ENCODE measurements at regions not wholly inside any gene's neighbourhood (a gene's known extent, or its start where the extent isn't known, plus 50 kb on each side); places are given as distances from the start of the nearest gene placed in this dataset.
"Not testable (repeated sequence)": the region's sequence is repeated elsewhere in the genome, so short reads cannot be mapped to it uniquely, and the experiment has no call there.

DNA sequence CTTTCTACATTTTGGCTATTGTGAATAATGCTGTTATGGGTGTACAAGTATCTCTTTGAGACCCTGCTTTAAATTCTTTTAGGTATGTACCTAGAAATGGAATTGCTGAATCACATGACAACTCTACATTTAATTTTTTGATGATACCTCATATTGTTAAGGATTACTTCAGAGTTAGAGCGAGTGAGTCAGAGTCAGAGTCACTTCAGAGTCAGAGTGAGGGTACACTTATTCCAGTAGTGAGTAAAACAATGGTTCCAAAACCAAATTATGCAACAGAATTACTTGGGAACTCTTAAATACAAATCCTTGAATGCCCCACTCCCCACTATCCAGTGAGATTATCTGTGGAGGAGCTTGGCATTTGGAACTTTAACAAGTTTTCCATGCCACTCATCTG is 50.3 kb upstream of the SNRK start:
- DNase-seq (ENCODE audit: extremely low read depth, low read depth, low spot score), result no peak

DNA sequence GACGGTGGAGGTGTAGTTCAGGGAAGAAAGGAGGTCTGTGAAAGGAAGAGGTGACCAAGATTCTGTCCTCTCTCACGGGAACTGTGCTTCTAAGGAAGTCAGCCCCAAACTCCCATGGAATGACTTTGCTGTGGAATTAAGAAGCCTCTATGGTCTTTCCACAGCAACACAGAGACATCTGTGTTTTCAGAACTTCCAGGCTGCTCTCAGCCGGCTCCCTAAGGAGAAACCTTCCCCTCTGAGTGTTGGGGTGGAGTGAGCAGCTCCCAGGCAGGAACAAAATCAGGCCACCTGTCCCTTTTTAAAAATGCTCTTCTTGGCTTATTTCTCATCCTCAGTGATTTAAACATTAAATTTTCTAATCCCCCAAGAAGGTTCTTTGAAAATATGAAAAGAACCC is 53.3 kb upstream of the SNRK start:
- DNase-seq (ENCODE audit: extremely low read depth, low read depth, low spot score), result no peak

DNA sequence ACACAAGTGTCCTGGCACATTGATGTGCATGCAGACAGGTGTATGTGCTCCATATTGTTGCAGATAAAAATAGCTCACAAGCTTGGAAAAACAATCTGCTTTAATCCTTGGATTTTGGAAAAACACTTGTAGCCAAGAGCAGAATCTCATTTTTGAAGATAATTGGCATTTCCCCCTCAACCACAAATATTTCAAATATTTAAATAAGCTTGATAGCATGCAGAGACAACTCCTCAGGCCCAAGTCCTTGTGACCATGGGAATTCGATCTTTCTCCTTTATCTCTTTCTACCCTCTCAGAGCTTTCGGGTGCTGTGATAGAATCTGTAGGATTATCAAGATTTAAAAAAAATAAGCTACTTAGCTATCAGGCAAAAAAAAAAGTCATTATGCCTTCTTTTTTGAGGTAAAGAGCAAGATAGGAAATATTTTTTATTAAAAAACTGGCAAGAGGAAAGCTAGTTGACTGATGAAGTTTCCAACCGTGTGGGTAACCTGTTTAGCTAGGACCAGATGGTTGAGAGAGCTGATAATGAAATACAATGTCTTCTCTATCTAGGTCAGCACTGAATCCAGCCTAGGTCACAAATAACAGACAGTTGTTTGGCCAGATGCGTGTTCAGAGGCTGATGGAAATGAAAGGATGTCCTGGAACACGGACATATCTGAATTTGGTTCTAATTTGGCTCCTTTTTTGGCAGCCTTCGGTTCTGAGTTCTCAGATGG is 54.9 kb upstream of the SNRK start:
- DNase-seq (ENCODE audit: extremely low read depth, low read depth, low spot score), result no peak

DNA sequence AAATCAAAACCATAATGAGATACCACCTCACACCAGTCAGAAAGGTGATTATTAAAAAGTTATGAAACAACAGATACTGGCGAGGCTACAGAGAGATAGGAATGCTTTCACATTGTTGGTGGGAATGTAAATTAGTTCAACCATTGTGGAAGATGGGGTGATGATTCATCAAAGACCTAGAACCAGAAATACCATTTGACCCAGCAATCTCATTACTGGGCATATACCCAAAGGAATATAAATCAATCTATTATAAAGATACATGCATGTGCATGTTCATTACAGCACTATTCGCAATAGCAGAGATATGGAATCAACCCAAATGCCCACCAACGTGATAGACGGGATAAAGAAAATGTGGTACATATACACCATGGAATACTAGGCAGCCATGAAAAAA is 56.5 kb upstream of the SNRK start:
- not testable (repeated sequence) for DNase-seq (ENCODE audit: extremely low read depth, low read depth, low spot score)

DNA sequence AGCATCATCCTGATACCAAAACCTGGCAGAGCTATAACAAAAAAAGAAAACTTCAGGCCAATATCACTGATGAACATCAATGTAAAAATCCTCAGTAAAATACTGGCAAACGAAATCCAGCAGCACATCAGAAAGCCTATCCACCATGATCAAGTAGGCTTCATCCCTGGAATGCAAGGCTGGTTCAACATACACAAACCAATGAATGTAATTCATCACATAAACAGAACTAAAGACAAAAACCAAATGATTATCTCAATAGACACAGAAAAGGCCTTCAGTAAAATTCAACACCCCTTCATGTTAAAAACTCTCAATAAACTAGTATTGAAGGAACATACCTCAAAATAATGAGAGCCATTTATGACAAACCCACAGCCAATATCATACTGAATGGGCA is 58.7 kb upstream of the SNRK start:
- not testable (repeated sequence) for DNase-seq (ENCODE audit: extremely low read depth, low read depth, low spot score)

DNA sequence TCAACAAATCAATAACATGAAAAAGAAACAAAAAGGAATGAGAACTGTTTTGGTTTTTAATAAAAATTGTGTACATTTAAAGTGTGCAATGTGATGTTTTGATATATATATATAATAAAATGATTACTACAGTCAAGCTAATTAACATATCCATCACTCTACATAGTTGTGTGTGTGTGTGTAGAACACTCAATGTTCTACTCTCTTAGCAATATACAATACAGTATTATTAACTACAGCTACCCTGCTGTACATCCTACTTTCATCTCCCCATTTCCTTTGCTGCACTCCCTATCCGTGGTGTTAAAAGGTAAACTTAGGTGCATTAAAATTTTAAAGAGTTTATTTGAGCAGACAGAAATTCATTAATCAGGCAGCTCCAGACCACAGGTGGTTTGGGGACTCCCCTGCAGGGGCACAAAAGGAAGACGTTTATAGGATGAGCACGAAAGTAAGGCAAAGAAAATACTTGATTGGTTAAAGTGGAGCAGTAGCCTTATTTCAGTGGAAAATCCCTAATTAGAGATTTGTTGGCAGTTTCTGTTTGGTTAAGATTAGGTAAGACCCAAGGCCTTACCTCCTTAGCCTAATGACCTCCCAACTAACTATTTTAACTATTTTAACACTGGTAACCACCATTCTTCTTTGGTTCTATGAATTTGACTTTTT is 61.8 kb upstream of the SNRK start:
- DNase-seq (ENCODE audit: extremely low read depth, low read depth, low spot score), result no peak

DNA sequence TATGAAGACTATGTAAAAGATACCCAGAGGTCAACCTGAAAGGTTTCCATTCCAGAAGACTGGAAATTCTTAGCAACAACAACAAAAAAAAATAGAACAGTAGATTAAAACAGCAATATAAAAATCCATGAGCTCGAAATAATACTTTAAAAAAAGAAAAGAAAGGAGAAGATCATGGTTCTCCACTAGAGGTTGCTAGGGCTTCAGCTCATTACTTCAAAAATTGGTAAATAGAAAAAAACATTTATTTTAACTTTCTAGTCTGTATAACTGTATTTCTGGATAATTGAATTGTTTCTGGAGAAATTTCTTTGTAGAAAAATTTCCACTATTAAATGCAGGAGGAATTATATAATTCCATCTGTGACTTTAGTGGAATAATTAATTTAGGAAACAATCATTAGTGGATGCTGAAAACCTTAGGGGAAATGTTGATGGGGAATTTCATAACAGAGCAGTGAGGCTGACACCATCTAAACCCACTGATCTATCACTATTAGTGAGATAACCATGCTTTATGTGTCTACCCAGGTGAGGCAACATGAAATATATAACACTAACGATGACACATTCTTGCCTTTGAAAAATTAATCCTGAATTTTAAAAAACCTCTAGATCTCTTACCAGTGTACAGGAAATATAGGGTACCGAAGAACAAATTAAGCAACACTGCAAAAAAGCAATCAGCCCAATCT is 62.5 kb upstream of the SNRK start:
- DNase-seq (ENCODE audit: extremely low read depth, low read depth, low spot score), result no peak

DNA sequence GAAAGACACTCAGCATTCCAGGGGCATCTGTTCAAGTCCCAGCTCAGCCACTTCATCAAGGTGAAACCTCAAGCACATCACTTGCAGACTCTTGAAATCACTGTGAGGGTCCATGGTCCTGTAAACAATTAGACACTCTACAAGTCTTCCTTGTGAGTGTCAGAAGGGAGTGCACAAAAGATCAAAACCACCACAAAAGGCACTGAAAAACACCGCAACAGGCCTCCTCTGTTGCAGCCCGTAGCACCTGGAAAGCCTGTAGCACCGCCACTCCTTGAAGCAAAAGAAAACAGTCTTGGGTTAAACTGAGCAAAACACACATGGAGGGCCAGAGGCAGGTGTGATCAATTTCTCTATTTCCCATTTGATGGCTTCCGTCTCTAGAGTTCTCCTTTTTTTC is 63.8 kb upstream of the SNRK start:
- DNase-seq (ENCODE audit: extremely low read depth, low read depth, low spot score), result no peak

DNA sequence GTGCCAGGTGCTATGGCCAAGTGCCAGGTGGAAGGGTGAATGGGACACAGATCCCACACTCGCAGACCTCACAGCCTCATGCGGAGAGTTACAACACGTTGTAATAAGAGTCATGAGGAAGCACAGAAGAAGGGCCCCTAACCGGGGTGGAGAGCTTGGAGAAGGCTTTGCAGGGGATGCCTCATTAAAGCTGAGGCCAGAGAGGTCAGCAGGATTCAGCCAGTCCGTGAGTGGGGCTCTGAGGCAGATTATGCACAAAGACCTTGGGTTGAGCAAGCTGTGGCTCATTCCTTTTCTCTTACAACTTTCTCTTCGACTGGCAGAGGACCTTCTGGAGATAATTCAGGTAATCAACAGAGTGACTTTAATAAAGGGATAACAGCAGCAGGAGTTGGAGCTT is 65.3 kb upstream of the SNRK start:
- no peak for DNase-seq (ENCODE audit: extremely low read depth, low read depth, low spot score)

DNA sequence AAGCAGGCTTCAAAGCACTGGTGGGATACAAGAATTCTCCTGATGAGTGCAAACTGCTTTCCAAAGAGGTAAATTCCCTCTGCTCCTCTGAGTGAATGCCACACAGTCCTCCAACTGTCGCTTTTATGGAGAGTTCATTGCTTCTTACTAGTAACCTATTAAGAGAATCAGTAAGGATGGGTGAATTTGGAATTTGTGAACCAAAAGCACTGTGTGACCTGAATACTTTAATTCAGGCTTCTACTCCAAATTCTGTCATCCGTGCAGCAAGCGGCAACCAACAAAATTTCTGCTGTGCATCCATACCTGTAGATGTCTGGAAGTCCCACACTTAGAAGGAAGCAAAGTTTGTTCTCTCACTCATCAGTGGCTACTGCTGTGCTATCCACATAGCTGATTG is 66.7 kb upstream of the SNRK start:
- DNase-seq (ENCODE audit: extremely low read depth, low read depth, low spot score), result no peak

DNA sequence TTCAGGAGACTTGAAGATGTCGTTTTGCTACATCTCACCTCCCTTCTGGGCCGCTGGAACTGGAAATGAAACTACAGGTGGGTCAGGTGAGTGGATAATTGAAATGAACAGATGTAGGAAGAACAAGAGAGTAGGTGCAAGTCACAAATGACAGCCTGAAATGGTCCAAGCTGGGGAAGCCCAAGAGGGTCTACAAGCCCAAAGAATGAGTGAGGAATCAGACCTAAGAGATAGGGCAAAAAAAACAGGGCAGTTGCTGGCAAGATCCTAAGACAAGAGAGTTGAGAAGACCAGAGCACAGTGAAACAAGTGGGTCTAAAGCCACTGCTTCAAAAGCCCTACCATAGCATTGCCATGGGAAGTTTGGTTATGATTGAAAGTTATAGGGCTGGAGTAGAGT is 67.4 kb upstream of the SNRK start:
- no peak for DNase-seq (ENCODE audit: extremely low read depth, low read depth, low spot score)

DNA sequence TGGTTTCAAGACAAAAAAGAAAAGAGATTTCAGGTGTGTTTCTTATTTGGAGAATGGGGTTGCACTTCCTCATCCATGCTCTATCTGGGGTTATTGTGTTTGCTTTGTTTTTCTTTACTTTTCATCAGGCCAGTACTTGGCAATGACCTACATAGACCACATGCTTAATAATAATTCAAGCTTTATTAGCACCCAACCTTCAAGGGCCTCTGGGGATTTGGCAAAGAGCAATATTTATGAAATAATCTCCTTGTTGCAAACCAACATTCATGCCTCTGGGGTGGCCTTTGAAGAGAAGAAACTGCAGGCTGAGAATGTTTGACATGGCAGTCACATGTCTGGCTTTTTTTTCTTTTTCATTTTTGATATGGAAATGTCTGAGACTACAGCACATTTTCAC is 68.2 kb upstream of the SNRK start:
- DNase-seq (ENCODE audit: extremely low read depth, low read depth, low spot score), result no peak

DNA sequence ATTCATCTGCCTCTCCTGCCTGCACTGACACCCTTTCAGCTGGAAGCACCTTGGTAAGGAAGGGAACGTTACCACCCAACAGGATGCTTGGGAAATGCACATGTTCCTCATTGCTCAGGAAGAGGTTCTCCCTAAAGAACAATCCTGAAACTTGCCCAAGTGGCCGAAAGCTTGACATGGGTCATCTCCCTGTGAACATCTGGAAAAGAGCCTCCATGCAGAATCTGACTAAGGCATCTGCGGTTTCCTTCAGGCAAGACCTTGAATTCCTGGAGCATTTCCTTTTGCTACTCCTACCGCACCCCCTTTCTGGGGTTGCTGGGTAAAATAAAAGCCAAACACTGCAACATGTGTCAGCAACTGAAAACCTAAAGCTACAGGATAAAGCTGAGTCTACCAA is 68.7 kb upstream of the SNRK start:
- DNase-seq (ENCODE audit: extremely low read depth, low read depth, low spot score), result no peak

DNA sequence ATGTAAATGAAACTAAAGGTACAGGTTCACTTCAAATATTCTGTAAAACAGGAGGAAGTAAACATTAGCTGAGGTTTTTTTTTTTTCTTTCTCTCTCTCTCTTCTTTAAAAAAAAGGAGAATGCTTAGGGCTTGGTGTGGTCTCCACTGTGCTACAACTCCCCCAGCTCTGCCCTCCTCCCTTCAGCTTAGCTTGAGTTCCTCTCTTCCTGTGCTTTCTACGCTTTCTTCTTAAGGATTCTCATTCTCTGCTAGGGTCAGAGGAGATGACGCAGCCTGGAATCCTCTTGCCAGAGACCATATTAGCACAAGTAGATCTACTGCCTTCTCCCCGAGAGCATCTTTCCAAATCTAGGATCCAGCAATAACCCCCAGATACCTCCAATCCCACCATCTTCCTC is 69.1 kb upstream of the SNRK start:
- DNase-seq (ENCODE audit: extremely low read depth, low read depth, low spot score), result no peak

DNA sequence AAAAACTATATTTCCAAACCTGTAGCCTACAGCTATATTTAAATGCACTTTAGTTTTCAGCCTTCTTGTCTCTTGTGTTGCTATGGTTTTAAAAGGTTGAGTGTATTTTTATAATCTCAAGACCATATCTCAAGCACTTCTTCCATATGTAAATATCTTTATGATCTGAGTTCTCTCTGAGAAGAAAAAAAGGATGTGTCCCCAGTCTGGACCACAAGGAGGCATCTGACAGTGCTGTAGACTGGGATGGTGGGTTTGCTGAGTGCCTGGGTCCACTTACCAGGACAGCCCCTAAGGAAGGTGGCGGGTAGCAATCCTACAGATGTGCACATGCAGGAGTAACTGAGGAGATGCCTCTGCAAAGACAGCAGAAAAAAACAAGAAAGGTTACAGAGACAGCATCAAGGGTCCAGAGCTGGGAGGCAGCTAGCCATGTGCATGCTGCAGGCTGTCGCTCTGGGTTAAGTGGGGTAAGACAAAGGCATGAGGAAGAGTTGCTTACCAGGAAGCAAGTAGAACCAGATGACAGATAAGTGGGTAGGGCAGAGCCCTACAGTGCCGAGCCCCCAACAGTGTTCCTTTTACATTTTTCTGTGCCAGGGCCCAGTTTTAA is 70.6 kb upstream of the SNRK start:
- no peak for DNase-seq (ENCODE audit: extremely low read depth, low read depth, low spot score)

DNA sequence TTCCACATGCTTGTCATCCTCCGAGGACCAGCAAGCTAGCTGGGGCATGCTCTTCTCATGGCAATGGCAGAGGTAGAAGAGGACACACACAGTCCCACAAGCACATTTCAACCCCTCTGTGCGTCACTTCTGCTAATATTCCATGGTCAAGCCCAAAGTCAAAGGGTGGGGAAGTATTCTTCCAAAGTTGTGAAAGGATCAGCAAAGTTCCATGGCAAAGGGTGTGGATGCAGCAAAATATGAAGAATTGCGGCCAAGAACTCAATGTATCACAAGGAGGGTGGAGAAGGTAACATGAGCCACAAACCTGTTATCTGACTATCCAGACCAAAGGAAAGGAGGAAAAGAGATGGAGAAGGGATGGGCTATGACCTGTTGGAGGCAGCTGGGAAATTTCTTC is 71.2 kb upstream of the SNRK start:
- no peak for DNase-seq (ENCODE audit: extremely low read depth, low read depth, low spot score)

DNA sequence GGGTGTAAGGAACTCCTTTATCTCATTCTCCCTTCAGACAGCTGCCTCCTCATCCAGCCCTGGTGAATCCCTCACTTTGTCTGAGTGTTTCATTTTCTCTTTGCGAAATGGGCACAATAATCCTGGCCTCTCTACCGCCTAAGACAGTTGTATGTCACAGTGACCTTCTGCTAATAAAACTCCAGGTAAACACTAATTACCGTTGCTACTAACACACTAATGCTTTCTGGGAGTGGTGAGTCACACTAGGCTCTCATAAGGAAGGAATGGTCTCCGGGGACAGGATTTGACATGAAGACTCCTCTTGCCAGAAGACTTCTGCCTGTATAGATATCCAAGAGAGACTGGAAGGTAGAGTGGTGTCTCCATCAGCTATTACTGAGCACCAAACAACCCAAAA is 71.7 kb upstream of the SNRK start:
- no peak for DNase-seq (ENCODE audit: extremely low read depth, low read depth, low spot score)

DNA sequence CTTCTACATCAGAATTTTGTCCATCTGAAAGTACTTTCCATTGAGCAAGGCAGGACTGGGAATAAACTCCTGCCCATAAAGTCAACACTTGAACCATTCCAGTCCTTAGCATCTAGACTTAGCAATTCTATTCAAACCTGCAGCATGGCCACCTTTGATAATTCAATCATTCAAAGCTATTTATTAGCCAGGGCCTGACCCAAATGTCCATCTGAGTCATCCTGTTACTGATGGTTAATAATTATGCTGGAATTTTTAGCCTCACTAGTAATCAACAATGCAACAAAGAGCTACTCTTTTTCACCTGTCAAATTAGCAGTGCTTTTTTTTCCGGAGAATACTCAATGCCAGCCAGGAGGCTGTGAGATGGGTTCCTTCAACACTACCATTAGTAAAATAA is 72.7 kb upstream of the SNRK start:
- DNase-seq (ENCODE audit: extremely low read depth, low read depth, low spot score), result no peak

DNA sequence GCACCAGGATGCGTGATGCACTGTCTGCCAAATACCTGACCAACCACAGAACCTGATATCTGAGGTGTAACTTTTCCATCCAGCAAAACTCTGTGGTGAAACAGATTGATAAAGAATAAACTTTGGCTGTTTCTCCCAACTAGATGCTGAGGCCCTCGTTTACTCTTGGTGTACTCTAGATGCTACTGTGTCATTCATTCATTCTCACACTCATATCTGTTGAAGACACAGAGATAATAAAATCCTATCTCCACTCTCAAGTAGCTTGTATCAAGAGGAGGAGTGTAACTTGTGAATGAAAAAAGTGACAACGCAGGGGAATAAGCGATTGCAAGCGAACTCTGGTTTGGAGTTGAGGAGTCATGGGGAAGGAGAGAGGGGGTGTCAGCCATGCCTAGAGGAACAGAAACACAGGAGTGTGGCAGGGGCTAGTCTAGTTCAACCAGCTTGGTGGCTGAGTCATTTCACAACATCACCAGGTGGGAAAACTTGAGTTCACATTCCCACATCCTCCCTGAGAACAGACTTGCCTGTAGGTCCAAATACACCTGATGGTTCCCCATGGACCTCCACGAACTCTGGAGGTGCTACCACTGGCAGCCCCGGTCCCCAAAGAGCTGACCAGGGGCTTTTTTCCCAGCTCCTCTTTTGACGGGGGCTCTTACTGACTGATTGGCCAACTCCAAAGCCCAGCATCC is 73.3 kb upstream of the SNRK start:
- DNase-seq (ENCODE audit: extremely low read depth, low read depth, low spot score), result no peak

DNA sequence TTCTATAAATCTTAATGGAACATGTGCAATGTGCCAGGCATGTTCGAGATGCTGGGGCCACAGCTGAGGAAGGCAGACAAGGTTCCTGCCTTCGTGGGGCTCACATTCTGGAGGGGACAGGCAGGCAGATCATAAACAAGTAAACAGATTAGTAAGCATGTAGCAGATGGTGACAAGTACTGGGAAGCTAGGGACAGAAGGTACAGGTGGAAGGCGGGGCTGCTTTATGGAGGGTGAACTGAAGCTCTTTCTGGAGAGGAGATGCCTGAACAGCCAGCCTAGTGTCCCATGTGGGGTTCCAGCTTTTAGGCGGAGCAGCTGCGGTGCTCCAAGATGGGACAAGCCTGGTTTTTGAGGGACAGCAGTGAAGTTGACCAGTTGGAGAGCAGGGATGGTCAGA is 74.7 kb upstream of the SNRK start:
- no peak for DNase-seq (ENCODE audit: extremely low read depth, low read depth, low spot score)
